Fibroblast of skin of right biceps (primary cell): ENCODE measurements at regions not wholly inside any gene's neighbourhood (a gene's known extent, or its start where the extent isn't known, plus 50 kb on each side); places are given as distances from the start of the nearest gene placed in this dataset.

ENCODE experiments used
- DNase-seq: peaks from one replicate; pipeline ENCODE4 v3.0.0-alpha.2; 2013

DNA sequence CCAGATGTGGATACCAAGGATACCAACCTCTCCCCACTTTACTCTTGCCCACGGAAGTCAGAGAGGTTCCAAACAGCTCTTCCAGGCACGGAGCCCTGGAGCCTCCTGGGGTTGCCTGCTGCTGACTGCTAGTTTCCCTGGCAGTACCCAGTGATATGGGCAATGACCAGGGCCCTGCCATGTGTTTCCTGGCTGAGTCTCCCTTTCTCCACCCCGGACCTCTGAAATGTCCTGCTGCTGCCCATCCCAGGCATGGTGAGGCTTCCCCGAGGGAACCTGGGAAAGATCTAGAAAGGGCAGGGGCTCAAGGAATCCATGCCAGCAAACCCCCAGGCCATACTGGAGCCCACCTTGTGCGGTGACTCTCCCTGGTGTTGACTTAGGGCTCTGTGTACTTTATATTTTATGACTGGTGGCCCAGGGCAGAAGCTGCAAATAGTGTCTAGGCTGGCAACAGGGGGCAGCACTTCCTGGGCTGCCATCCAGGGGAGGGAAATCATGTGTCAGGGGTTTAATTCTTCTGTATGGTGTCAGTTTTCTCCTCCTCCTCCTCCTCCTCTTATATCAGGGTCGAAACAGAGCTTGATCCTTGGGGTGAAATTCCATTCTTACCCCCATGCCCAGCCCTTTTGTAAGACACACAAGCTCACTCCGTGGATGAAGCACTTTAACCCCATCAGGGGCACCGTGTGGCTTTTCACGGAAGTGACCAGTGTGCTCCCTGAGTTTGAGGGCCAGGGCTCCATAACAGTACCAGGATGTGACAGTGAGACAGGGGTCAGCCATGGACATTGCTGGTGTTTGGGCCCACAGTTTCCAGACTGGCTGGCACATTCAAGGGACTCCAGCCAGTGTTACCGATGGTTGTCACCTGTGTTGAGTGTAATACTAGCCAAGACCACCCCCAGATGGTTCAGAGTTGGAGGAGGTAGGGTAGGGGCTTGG is 62.4 kb upstream of the GDF10 start:
- DNase-seq = no peak

DNA sequence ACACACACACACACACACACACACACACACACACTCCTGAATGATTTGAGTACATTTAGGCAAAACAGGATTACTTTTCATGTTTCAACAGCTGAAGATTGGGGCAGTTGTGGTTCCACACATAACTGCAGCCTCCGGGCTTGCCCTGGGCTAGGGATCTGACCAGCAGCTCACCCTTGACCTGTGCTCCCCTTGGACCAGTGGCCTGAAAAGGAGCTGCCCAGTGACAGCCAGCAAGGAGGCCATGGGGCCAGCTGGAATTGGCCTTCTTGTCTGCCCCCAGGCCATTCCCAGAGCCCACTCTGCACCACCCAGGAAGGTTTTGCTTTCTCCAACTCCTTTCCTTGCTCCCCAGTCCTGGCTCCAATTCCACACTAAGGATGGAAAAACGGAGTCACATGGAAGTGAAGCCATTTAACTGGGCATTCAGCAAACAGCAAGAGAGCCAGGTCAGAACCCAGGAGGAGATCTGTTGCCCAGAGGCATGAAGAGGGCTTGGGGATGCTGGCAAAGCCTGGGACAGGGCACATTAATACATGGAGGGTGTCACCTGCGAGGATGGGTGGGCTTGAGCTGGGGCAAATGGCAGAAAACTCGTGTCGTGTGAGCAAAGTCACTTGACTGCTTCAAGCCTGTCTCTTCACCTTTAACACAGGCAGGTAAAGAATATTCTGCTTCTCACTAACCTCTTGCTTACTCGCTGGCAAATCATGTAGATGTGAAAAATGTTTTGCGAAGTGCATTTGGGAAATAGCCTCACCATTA is 61.5 kb upstream of the GDF10 start:
- no peak for DNase-seq

DNA sequence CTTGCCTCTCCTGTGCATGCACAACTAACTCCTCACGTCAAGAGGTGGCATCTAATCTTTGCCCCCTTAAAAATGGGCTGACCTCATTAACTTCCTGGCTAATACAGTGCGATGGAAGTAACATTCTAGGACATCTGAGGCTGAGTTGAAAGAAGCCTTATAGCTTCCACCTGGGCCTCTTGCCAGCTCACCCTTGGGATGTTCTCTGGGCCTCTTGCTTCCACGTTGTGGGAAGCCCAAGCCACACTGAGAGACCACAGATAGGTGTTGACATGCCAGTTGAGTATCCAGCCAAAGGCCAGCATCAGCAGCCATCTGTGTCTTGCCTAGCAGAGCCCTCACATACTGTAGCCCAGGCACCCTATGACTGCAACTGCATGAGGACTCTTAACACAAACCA is 60.8 kb upstream of the GDF10 start:
- DNase-seq = no peak

DNA sequence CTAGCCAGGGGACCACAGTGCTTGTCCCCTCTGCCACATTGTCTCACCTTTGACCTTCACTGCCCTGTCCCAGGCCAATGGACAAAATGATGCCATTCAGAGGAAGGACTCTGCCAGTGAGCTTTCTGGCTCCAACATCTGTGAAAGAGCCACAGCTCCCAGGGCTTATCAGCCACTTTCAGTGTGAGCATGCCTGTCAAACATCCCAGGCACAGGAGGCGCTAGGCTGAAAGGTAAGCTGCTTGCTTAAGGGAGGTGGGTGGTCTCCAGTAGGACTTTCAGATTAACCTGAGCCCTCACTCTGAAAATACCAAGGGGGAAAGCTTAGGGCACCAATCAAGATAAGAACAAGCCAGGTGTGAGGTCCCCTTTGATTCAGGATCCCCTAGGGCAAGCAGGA is 59.8 kb upstream of the GDF10 start:
- no peak for DNase-seq

DNA sequence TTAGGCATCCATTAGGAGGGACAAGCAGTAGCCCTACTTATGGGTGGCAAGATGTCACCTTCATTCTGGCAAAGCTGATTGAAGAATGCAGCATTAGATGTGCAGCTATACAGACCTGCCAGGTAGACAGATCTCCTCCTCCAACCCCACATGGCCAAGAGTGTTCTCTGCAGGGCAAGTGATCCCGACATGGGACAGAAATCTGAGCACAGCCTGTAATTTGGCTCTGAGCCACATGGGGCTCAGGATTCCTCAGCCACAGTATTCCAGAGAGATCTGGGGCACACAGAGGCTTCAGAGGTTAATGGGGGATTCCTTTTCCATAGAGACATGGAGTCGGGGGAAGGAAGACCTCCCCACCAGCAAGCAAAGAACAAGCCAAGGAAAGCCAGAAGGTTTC is 58.7 kb upstream of the GDF10 start:
- DNase-seq = no peak

DNA sequence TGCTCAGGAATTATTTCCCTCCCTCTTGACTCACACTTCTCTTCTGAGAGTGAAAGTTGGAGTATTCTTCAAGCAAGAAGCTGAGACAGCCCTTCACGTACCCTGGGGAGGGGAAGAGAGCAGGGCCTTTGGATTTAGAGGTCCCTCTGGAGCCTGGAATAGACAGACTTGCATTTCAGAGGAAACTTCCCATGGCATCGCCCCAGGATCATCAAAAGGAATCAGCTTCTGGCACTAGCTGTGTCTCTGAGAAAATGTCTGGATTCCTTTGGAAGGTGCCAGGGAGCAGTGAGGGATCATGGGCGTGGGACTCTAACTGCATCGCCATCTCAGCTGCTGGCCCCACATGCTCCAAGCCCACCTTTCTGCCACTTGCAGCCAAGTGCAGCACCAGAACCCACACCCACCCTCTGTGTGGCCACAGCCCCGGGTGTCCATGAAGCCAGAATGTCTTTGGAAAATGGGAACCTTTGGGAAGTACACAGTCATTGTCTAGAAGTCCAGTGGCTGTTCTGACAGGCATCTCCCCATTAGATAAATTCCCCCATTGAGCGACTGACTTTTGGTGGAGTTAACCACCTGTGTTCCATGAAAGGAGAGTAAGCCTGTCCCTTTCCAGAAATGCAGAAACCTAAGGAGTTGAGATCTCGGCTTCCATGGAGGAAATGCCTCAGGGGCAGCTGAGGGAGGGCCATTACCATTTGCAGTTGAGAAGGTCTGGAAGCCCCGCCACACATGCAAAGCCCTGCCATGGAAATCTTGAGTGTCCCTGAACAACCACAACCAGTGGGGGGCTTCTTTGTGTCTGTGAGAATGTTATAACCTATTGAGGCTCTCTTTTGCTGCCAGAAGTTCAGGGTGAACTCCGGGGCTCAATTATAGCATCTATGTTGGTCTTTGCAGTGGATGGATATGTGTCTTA is 57.8 kb upstream of the GDF10 start:
- DNase-seq = no peak

DNA sequence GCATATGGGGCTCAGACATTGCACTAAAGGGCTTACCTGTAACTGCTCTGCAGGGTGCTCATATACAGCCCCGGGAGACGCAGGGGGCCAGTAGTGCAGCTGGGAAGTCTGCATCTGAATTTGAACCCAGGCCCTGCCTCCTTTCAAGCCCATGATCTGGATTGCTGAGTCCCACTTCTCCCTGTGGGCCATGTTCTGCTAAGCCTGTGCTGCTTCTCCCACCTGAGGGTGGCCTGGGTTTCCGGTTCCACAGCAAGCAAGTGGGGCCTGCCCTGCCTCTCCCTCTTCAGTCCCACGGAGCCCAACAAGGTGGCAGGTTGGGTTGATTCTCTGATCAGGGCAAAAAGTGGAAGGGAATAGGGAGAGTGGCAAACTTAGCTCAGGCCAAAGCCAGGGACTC is 56.6 kb upstream of the GDF10 start:
- no peak for DNase-seq

DNA sequence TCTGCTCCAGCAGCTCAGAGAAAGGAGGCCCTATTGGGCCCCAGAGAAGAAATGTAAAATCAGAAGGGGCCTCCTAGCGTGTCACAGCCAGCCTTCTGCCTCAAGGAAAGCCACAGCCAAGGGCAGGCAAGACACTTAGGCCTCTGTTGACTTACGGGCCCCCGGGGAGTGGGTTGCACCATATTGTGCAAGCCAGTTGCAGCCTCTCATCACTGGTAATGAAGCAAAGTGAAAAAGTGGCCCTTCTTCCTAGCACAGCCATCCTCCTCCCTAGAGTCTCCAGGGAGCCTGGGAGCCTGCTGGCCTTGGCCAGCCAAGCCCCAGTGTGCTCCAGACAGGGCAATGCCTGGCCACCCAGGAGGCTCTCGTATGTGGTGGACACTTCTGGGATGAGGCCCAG is 56.2 kb upstream of the GDF10 start:
- no peak for DNase-seq

DNA sequence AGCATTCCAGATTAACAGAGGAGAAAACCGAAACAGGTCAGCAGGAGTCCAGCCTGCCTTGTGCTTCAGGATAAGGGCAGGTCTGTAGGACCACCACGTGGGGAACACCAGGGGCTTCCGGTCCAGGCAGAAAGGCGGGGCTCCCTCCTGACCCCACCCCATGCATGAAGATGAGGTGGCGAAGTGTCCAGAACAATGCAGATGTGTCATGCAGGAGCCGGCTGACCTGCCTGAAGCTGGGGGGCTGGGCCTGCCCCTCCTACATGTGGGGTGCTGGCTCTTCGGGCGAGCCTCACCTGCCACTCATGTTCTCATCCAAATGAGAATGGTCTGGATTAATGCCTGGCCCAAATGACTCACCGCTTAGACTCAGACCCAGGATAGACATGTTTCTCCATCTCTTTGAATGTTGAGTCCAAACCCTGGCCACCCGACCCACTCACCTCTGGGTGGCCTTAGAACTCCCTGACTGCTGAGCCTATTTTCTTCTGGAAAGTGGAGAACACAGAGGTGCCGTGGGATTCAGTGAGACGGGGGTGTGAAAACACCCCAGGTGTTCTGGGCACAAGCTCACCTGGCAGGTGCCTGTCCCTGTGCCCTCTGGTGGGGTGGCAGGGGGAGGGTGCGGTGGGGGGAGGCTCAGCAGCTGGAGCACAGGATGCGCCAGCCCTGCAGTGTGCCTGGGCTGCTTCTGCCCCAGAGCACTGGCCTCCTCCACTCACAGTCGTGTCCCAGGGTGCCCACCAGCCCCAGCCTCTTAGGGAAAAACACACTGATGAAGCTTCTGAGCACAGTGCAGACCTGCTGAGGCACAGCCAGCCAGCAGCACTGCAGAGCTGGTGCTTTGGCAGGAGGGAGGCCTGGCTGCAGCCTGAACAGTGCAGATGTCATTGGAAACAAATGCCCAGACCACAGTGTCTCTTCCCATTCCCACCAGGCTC is 55.2 kb upstream of the GDF10 start:
- no peak for DNase-seq

DNA sequence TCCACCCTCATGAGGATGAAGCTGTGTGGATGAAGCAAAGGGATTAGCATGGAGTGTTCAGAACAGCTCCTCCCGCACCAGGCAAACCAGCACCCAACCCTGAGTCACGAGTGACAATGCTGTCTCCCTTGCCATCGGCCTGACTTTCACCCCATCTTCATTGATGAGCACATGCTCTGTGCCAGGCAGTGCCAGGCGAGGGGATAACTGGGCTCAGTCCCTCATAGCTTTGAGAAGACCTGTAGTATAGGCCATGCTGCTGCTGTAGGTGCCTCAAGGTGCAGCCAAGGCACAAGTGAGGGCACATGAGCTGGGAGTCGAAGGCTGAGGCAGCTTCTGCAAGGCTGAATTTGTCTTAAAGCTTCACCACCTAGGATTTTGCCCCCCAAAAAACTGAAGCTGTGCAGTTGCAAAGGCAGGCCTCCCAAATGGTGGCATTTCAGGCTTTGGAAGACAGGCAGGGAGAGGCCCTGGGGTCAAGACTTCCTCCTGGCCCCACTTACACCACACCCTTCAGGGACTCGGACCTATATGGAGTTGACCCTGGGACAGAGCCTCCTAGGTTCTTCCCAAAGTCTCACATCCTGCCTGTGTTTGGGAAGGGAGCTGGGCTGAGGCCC is 54.2 kb upstream of the GDF10 start:
- no peak for DNase-seq

DNA sequence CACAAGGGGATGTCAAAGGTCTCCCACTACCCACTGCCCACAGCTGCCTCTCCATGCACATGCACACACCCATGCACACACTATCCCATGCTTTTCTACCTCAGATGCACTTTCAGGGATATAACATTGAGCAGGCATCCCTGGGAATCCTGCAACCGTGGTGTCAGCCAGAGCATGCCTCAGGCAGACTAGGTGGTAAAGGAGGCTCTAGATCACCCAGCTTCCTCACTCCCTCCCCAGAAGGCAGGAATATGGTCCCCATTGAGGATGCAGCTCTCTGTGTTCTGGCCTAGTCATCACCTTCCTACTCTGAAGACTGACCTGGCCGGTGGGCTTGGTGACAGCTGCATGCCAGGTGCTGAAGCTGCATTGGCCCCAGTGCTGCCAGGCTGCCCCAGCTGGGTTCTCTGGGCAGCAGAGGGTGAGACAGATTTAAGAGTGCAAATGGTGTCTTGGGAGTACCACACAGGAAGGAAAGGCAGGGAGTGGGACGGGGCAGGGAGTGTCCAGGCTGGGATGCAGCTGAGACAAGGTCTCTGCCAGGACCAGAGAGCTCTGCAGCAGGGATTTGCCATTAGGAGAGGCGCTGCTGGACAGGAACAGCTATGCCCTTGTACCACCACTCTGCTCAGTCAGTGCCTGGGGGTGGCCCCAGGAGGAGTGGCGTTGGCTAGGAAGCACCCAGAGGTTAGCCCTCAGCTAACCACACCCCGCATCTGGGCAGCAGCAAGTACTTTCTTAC is 53.4 kb upstream of the GDF10 start:
- DNase-seq = no peak

DNA sequence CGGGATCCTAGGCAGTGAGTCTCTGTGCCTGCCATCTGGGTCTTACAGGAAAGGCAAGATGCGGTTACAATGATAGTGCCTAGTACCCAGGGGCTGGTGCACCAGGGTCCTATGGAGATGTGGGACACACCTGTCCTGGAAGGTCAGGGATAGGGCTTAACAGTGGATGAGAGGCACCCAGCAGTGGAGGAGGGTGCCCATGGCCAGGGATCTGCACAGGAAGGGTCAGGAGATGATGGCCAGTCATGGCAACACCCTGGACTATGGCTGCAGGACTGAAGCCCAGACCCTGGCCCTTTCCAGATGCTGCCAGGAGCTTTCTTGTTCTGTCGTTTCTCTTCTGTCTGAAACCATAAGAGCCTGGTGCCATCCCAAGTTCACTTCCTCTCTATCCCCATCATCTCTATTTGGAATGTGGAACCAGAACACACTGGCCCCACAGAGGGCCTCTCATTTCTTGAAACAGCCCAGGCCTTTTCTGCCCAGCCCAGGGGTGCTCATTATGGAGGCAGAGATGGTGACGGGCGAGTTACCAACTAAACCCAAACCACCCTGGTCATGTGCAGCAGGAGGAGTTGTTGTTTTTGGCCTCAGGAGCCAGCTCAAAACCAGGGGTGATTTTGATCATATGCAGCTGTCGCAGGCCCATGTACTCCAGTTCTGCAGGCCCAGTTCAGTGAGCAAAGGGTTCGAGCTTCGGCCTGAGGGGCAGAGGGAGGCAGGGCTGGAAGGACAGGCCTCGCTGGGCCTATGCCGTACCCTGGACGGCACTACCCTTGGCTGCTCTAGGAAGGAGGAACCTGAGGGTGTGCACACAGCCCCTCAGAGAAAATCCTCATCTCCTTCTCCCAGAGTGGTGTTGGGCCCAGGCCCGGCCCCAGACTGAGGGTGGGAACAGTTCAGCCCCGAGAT is 52.6 kb upstream of the GDF10 start:
- DNase-seq = no peak

DNA sequence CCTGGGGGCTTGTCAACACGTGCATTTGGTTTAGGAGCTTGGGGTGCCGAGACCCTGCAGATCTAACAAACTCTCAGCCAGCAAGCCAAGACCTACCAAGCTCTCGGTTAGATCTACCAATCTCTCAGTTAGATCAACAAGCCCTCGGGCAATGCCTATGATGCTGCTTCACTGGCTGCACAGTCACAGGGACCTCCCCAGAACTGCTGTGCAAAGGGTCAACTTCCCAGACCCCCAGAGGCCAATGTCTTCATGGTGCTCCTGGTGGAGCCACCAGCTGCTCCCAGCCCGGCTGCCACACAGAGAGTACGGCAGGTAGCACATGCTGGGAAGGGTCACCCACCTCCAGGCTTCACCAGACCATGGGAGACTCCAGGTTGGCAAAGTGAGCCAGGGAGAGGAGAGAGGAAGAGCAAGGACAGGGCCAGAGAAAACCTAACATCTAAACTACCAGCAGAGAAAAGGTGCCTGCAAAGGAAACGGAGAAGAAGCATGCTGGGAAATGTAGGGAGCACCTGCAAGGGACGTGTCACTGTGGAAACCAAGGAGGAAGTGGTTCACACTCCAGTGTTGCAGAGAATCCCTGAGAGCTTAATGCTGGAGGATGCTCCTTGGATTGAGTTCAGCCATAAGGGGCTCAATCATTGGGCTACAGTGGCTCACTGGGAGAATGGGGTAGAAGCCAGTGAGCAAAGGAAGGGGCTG is 51.5 kb upstream of the GDF10 start:
- no peak for DNase-seq

DNA sequence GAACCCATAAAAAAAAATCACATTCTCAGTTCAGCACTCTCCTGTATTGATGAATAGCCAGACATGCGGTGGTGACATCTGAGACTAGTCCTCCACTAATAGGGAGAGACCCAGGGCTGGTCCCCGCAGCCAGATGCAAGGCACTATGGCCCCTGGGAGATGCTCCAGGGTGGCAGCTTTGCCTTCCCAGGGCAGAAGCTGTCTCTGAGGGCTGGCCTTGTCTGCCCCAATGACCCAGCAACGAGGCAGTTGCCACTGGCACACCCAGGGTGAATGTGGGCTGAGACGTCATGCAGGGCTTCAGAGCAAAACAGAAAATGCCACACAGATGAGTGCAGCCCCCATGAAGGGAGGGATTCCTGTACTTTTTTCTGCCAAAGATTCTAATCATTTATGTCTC is 50.1 kb upstream of the GDF10 start:
- DNase-seq = no peak
